ENCODE measurements at regions not wholly inside any gene's neighbourhood (a gene's known extent, or its start where the extent isn't known, plus 50 kb on each side); places are given as distances from the start of the nearest gene placed in this dataset.

DNA sequence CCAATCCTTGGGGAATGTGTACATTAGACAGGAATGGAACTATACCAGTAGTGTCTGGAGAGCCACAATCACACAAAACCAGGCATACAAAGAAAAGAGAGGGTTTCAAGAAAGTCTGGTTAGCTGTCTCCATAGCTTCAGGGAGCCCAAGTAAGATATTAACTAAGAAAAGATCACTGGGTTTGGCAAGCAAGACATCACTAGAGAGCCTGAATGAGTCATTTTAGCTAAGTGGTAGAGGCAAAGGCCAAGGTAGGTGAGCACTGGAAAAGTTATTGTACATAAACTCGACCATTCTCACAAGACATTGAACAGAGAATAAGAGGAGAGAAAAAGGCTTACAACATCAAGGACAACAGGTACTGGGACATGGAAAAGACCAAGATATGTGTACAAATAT lies 143.8 kb upstream of the ARL4C start:
- TF ChIP-seq, protein P1, sequence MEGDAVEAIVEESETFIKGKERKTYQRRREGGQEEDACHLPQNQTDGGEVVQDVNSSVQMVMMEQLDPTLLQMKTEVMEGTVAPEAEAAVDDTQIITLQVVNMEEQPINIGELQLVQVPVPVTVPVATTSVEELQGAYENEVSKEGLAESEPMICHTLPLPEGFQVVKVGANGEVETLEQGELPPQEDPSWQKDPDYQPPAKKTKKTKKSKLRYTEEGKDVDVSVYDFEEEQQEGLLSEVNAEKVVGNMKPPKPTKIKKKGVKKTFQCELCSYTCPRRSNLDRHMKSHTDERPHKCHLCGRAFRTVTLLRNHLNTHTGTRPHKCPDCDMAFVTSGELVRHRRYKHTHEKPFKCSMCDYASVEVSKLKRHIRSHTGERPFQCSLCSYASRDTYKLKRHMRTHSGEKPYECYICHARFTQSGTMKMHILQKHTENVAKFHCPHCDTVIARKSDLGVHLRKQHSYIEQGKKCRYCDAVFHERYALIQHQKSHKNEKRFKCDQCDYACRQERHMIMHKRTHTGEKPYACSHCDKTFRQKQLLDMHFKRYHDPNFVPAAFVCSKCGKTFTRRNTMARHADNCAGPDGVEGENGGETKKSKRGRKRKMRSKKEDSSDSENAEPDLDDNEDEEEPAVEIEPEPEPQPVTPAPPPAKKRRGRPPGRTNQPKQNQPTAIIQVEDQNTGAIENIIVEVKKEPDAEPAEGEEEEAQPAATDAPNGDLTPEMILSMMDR (IDR thresholded peaks at IDR 0.05) = no peak
- WGBS, 2 donors = 77 to 94% methylated on average over 1 of the region's 1 CpG
- no peak overlapping the region for H3K27ac ChIP-seq
- H3K9me3 ChIP-seq = peaks cover 0 to 35% (median 20%) of the 10 kb centered on the region in 11 donors
- no peak overlapping the region for H3K4me3 ChIP-seq
- DNase-seq (no peak), ATAC-seq (no peak)
- no peaks in the 10 kb centered on the region for H3K4me1 ChIP-seq
- intact Hi-C loops (cut with DNase I) = no loop called here
- no peaks in the 10 kb centered on the region for H3K36me3 ChIP-seq
- H3K27me3 ChIP-seq = peaks cover 0 to 15% (median 0%) of the 10 kb centered on the region in 7 donors

DNA sequence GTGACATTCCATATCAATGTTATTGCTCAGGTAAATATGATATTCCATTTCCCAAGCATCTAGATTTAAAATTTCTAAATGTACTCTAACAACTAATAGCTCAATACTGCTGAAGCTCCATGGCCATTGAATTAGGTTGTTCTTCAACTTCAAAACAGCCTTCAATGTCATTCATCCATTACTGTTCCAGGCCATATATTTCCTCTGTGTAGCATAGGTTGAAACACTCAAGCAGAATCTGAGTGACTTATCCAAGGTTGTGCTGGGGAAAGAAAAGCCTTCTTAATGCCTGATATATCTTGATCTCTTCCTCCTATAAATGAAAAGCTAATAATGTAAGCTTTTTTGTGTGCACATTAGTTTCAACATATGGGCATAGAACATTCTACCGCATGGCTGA lies 142.1 kb upstream of the ARL4C start:
- no peaks in the 10 kb centered on the region for H3K4me1 ChIP-seq
- peaks cover 0 to 15% (median 0%) of the 10 kb centered on the region in 7 donors for H3K27me3 ChIP-seq
- no peak overlapping the region for H3K4me3 ChIP-seq
- WGBS, 2 donors = 97 to 100% methylated on average over 1 of the region's 1 CpG
- H3K27ac ChIP-seq = no peak overlapping the region
- peaks cover 0 to 27% (median 14%) of the 10 kb centered on the region in 11 donors for H3K9me3 ChIP-seq
- TF ChIP-seq, protein P1 (IDR thresholded peaks at IDR 0.05) = no peak
- DNase-seq (no peak), ATAC-seq (no peak)
- intact Hi-C loops (cut with DNase I) = no loop called here
- no peaks in the 10 kb centered on the region for H3K36me3 ChIP-seq

DNA sequence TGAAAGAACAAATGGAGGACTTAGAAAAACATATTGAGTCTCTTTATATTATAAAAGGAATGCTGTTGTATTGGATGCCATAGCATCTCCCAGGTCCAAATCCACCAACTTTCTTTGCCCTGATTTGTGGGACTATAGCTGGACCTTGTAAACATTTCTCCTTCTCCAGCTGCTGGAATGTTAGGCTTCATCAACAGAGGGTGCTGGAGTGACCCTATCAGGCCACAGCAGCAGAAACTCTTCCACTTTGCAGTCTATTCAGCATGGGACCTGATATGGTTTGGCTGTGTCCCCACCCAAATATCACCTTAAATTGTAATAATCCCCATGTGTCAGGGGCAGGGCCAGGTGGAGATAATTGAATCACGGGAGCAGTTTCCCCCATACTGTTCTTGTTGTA lies 138.4 kb upstream of the ARL4C start:
- WGBS, 2 donors = 75 to 89% methylated on average over 1 of the region's 1 CpG
- Histone ChIP-seq H3K9me3 (no peaks in the 10 kb centered on the region), H3K27me3 (peaks cover 0 to 13% (median 10%) of the 10 kb centered on the region in 7 donors), H3K4me1 (peaks cover 0 to 6% (median 0%) of the 10 kb centered on the region in 9 donors), H3K4me3 (no peak overlapping the region), H3K27ac (no peak overlapping the region), H3K36me3 (no peaks in the 10 kb centered on the region)
- TF ChIP-seq, protein P1 (IDR thresholded peaks at IDR 0.05) = peak in 3 of 9 donors; percentile 14 to 34 (median 25)
- no peak for ATAC-seq
- intact Hi-C loops (cut with DNase I) = no loop called here
- DNase-seq = no peak

DNA sequence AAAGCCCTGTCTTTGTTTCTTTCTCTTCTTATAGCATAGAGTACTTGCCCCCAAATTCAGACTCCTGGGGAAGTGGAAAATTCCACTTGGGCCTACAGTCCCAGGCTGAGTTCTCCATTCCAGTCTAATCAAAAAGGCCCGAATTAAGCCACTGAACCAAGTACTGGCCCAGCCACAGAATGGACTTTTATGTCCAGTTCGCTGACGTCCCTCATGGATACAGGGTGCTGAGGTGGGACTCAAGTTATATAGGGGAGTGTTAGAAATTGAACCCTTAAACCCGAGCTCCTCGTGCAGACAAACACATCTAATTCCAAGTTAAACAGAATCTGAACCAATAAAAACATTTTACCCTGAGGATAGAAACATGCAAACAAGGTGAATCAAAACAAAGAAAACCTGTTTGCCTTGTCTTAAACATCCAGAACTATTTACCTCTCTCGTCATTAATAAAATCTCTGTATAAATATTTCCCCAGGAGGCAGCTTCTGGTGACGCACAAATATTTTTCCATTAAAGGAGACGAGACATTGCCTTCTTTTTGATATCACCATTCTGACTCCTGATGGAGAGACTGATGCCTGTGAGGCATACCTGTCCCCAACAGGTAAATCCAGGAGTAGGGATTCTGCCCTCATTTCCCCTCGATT lies 136.8 kb upstream of the ARL4C start:
- Histone ChIP-seq H3K4me3 (no peak overlapping the region), H3K27me3 (peaks cover 0 to 22% (median 13%) of the 10 kb centered on the region in 7 donors), H3K27ac (no peak overlapping the region), H3K4me1 (peaks cover 0 to 6% (median 0%) of the 10 kb centered on the region in 9 donors), H3K9me3 (no peaks in the 10 kb centered on the region), H3K36me3 (no peaks in the 10 kb centered on the region)
- TF ChIP-seq, protein P1 (IDR thresholded peaks at IDR 0.05) = no peak
- ATAC-seq (no peak), DNase-seq (no peak)
- WGBS, 2 donors = 90% methylated on average over 9 of the region's 9 CpGs
- intact Hi-C loops (cut with DNase I) = no loop called here

Measured in heart right ventricle (tissue), 16 donors.